ENCODE measurements at regions not wholly inside any gene's neighbourhood (a gene's known extent, or its start where the extent isn't known, plus 50 kb on each side); places are given as distances from the start of the nearest gene placed in this dataset.

GRCh38 chr2:238654479-238655197, 193.2 kb upstream of the TWIST2 start:
- Histone ChIP-seq H3K27me3 (ENCODE audit: insufficient read depth, insufficient read length) (peaks cover 21% of the 10 kb centered on the region), H3K4me3 (ENCODE audit: insufficient read length, low read depth) (no peak overlapping the region), H3K36me3 (ENCODE audit: insufficient read depth, insufficient read length, low read length) (no peaks in the 10 kb centered on the region), H3K9me3 (ENCODE audit: insufficient read depth, low read length) (no peaks in the 10 kb centered on the region), H3K4me1 (ENCODE audit: insufficient read depth, insufficient read length) (peaks cover 20% of the 10 kb centered on the region), H3K9ac (ENCODE audit: insufficient read length, low read depth) (no peak overlapping the region)
- DNase-seq (ENCODE audit: low read depth, low spot score), result no peak
- TF ChIP-seq SUZ12 (IDR thresholded peaks at IDR 0.05; ENCODE audit: extremely low read depth, insufficient read depth, insufficient read length) (no peak), YY1 (IDR thresholded peaks at IDR 0.05; ENCODE audit: insufficient read depth, insufficient read length) (no peak), ZNF274 (IDR thresholded peaks at IDR 0.05; ENCODE audit: low read depth, low read length) (no peak)

GRCh38 chr2:238655198-238655860, 192.6 kb upstream of the TWIST2 start:
- H3K36me3 ChIP-seq (ENCODE audit: insufficient read depth, insufficient read length, low read length), result no peaks in the 10 kb centered on the region
- TF ChIP-seq YY1 (IDR thresholded peaks at IDR 0.05; ENCODE audit: insufficient read depth, insufficient read length) (no peak), ZNF274 (IDR thresholded peaks at IDR 0.05; ENCODE audit: low read depth, low read length) (no peak), SUZ12 (IDR thresholded peaks at IDR 0.05; ENCODE audit: extremely low read depth, insufficient read depth, insufficient read length) (no peak)
- H3K4me1 ChIP-seq (ENCODE audit: insufficient read depth, insufficient read length), result peaks cover 20% of the 10 kb centered on the region
- peaks cover 21% of the 10 kb centered on the region for H3K27me3 ChIP-seq (ENCODE audit: insufficient read depth, insufficient read length)
- H3K9me3 ChIP-seq (ENCODE audit: insufficient read depth, low read length), result no peaks in the 10 kb centered on the region
- no peak overlapping the region for H3K9ac ChIP-seq (ENCODE audit: insufficient read length, low read depth)
- DNase-seq (ENCODE audit: low read depth, low spot score), result no peak
- no peak overlapping the region for H3K4me3 ChIP-seq (ENCODE audit: insufficient read length, low read depth)

GRCh38 chr2:238655974-238656722, 191.7 kb upstream of the TWIST2 start:
- Histone ChIP-seq H3K4me1 (ENCODE audit: insufficient read depth, insufficient read length) (peaks cover 20% of the 10 kb centered on the region), H3K9me3 (ENCODE audit: insufficient read depth, low read length) (peaks cover 6% of the 10 kb centered on the region; the same call in 1 of the 2 replicates), H3K27me3 (ENCODE audit: insufficient read depth, insufficient read length) (peaks cover 21% of the 10 kb centered on the region), H3K4me3 (ENCODE audit: insufficient read length, low read depth) (no peak overlapping the region), H3K36me3 (ENCODE audit: insufficient read depth, insufficient read length, low read length) (no peaks in the 10 kb centered on the region), H3K9ac (ENCODE audit: insufficient read length, low read depth) (no peak overlapping the region)
- DNase-seq (ENCODE audit: low read depth, low spot score), result no peak
- TF ChIP-seq SUZ12 (IDR thresholded peaks at IDR 0.05; ENCODE audit: extremely low read depth, insufficient read depth, insufficient read length) (no peak), YY1 (IDR thresholded peaks at IDR 0.05; ENCODE audit: insufficient read depth, insufficient read length) (no peak), ZNF274 (IDR thresholded peaks at IDR 0.05; ENCODE audit: low read depth, low read length) (no peak)

- TF ChIP-seq ZNF274 (IDR thresholded peaks at IDR 0.05; ENCODE audit: low read depth, low read length), result no peak
- TF ChIP-seq YY1 (IDR thresholded peaks at IDR 0.05; ENCODE audit: insufficient read depth, insufficient read length), result no peak
- no peak for TF ChIP-seq SUZ12 (IDR thresholded peaks at IDR 0.05; ENCODE audit: extremely low read depth, insufficient read depth, insufficient read length)
- H3K9ac ChIP-seq (ENCODE audit: insufficient read length, low read depth), result no peak overlapping the region
- H3K36me3 ChIP-seq (ENCODE audit: insufficient read depth, insufficient read length, low read length), result no peaks in the 10 kb centered on the region
- no peak overlapping the region for H3K4me3 ChIP-seq (ENCODE audit: insufficient read length, low read depth)
- peaks cover 18% of the 10 kb centered on the region for H3K9me3 ChIP-seq (ENCODE audit: insufficient read depth, low read length)
- H3K27me3 ChIP-seq (ENCODE audit: insufficient read depth, insufficient read length), result peaks cover 21% of the 10 kb centered on the region
- DNase-seq (ENCODE audit: low read depth, low spot score), result peak; percentile 66
- peaks cover 20% of the 10 kb centered on the region for H3K4me1 ChIP-seq (ENCODE audit: insufficient read depth, insufficient read length)
Observed at GRCh38 chr2:238657132-238658053, 190.5 kb upstream of the TWIST2 start.

- TF ChIP-seq YY1 (IDR thresholded peaks at IDR 0.05; ENCODE audit: insufficient read depth, insufficient read length) (no peak), ZNF274 (IDR thresholded peaks at IDR 0.05; ENCODE audit: low read depth, low read length) (no peak), SUZ12 (IDR thresholded peaks at IDR 0.05; ENCODE audit: extremely low read depth, insufficient read depth, insufficient read length) (no peak)
- Histone ChIP-seq H3K4me3 (ENCODE audit: insufficient read length, low read depth) (no peak overlapping the region), H3K4me1 (ENCODE audit: insufficient read depth, insufficient read length) (peaks cover 20% of the 10 kb centered on the region), H3K9me3 (ENCODE audit: insufficient read depth, low read length) (peaks cover 18% of the 10 kb centered on the region), H3K36me3 (ENCODE audit: insufficient read depth, insufficient read length, low read length) (no peaks in the 10 kb centered on the region), H3K9ac (ENCODE audit: insufficient read length, low read depth) (no peak overlapping the region), H3K27me3 (ENCODE audit: insufficient read depth, insufficient read length) (peaks cover 21% of the 10 kb centered on the region)
- DNase-seq (ENCODE audit: low read depth, low spot score), result no peak
Observed at GRCh38 chr2:238658054-238658407, 189.9 kb upstream of the TWIST2 start.

GRCh38 chr2:238658820-238659219, 189.1 kb upstream of the TWIST2 start:
- H3K9ac ChIP-seq (ENCODE audit: insufficient read length, low read depth), result no peak overlapping the region
- no peaks in the 10 kb centered on the region for H3K36me3 ChIP-seq (ENCODE audit: insufficient read depth, insufficient read length, low read length)
- DNase-seq (ENCODE audit: low read depth, low spot score), result no peak
- no peak overlapping the region for H3K4me3 ChIP-seq (ENCODE audit: insufficient read length, low read depth)
- peaks cover 21% of the 10 kb centered on the region for H3K27me3 ChIP-seq (ENCODE audit: insufficient read depth, insufficient read length)
- H3K4me1 ChIP-seq (ENCODE audit: insufficient read depth, insufficient read length), result peaks cover 15% of the 10 kb centered on the region
- no peak for TF ChIP-seq SUZ12 (IDR thresholded peaks at IDR 0.05; ENCODE audit: extremely low read depth, insufficient read depth, insufficient read length)
- TF ChIP-seq ZNF274 (IDR thresholded peaks at IDR 0.05; ENCODE audit: low read depth, low read length), result no peak
- TF ChIP-seq YY1 (IDR thresholded peaks at IDR 0.05; ENCODE audit: insufficient read depth, insufficient read length), result no peak
- peaks cover 18% of the 10 kb centered on the region for H3K9me3 ChIP-seq (ENCODE audit: insufficient read depth, low read length)

All from NT2/D1 (cell line).